ENCODE measurements at regions not wholly inside any gene's neighbourhood (a gene's known extent, or its start where the extent isn't known, plus 50 kb on each side); places are given as distances from the start of the nearest gene placed in this dataset.
A peak's percentile ranks its signal among the peaks of the same experiment; 100 is the strongest.

DNA sequence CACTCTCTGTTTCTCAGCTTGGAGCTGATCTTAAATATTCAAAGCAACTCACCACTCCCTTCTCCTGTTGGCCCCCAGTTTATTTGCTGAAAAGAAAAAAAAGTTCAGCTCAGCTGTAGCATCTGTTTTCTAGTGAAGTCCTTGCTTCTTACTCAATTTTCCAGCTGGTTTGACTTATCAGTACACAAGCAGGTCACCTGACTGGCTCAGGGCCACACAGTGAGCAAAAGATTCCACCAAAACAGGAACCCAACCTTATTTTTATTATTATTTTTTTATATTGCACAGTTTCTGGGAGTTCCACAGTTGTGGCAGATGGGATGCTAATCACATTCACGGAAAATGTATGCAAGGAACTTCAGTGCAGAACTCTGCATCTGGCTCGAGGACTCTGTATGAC is 390.7 kb upstream of the RGMA start:
- intact Hi-C loops (cut with DNase I; ENCODE audit: low total_unique reads) = no loop called here
- no peak for TF ChIP-seq POLR2A (IDR thresholded peaks at IDR 0.05)
- TF ChIP-seq, protein P1, sequence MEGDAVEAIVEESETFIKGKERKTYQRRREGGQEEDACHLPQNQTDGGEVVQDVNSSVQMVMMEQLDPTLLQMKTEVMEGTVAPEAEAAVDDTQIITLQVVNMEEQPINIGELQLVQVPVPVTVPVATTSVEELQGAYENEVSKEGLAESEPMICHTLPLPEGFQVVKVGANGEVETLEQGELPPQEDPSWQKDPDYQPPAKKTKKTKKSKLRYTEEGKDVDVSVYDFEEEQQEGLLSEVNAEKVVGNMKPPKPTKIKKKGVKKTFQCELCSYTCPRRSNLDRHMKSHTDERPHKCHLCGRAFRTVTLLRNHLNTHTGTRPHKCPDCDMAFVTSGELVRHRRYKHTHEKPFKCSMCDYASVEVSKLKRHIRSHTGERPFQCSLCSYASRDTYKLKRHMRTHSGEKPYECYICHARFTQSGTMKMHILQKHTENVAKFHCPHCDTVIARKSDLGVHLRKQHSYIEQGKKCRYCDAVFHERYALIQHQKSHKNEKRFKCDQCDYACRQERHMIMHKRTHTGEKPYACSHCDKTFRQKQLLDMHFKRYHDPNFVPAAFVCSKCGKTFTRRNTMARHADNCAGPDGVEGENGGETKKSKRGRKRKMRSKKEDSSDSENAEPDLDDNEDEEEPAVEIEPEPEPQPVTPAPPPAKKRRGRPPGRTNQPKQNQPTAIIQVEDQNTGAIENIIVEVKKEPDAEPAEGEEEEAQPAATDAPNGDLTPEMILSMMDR (IDR thresholded peaks at IDR 0.05) = no peak
- H3K4me1 ChIP-seq = no peaks in the 10 kb centered on the region
- no peak overlapping the region for H3K4me3 ChIP-seq
- DNase-seq = peak; percentile 75 to 80
- H3K9me3 ChIP-seq = no peaks in the 10 kb centered on the region
- peak overlapping the region in 1 of 2 donors; percentile 55 for H3K27ac ChIP-seq
- H3K27me3 ChIP-seq = no peaks in the 10 kb centered on the region
- H3K36me3 ChIP-seq = no peaks in the 10 kb centered on the region

DNA sequence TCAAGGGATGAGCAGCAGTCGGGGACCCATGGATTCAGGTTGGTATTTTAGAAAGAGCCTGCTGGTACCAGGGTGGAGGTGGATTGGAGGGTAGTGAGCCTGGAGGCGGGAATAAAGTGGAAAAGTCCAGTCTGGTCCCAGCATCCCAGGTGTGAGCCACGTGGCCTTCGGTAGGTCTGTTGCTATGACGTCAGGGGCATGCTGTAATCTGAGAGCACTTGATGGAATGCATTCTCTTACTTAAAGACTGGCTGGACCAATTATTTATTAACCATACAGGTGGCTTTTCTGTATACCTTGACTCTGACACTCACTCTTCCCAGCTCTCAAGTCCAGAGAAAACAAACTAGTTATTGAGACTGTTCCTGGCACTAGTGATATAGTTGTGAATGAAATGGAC is 389.9 kb upstream of the RGMA start:
- DNase-seq = no peak
- intact Hi-C loops (cut with DNase I; ENCODE audit: low total_unique reads) = no loop called here
- Histone ChIP-seq H3K4me3 (no peak overlapping the region), H3K36me3 (no peaks in the 10 kb centered on the region), H3K9me3 (no peaks in the 10 kb centered on the region), H3K27ac (peak overlapping the region in 1 of 2 donors; percentile 23), H3K4me1 (no peaks in the 10 kb centered on the region), H3K27me3 (no peaks in the 10 kb centered on the region)
- no peak for TF ChIP-seq POLR2A (IDR thresholded peaks at IDR 0.05)
- TF ChIP-seq, protein P1 (IDR thresholded peaks at IDR 0.05) = no peak

DNA sequence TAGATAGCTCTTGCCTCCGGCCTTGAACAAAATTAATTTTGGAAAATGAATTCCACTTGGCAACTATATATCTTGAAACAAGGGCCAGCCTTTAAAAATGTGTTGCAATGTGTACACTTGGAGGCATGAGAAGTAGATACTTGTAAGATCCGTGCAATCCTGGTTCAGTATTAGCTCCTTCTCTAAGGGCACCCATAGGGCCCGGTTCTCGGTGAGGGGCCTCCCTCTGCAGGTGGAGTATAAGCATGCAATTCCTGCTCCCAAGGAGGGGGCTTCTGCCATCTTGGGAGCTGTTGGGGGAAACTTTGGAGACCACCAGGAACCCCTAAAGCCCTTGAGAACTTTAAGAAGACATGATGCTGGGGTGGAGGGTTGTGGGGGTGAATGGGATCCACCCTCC is 388.7 kb upstream of the RGMA start:
- H3K27ac ChIP-seq = no peak overlapping the region
- intact Hi-C loops (cut with DNase I; ENCODE audit: low total_unique reads) = no loop called here
- no peaks in the 10 kb centered on the region for H3K9me3 ChIP-seq
- no peak for DNase-seq
- H3K27me3 ChIP-seq = no peaks in the 10 kb centered on the region
- H3K4me1 ChIP-seq = no peaks in the 10 kb centered on the region
- TF ChIP-seq POLR2A (IDR thresholded peaks at IDR 0.05) = no peak
- TF ChIP-seq, protein P1 (IDR thresholded peaks at IDR 0.05) = no peak
- no peaks in the 10 kb centered on the region for H3K36me3 ChIP-seq
- H3K4me3 ChIP-seq = no peak overlapping the region

DNA sequence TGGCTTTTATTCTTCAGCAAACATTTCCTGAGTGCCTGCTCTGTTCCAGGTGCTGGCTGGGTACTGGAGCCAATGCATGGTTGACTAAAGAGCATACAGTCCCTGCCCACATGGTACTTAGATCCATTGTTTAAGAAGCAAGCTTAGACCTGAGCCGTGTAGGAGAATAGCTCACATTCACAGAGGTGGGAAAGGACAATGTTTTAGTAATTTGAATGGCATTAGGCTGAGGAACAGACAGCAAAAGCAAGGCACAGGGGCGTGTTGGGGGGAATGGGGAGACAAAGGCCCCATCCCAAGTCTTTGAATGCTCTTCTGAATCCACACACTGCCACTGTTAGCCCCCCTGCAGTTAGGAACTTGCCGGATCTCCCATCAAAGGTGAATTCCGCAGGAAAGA is 388.2 kb upstream of the RGMA start:
- no peak overlapping the region for H3K27ac ChIP-seq
- no peaks in the 10 kb centered on the region for H3K9me3 ChIP-seq
- H3K36me3 ChIP-seq = no peaks in the 10 kb centered on the region
- no peaks in the 10 kb centered on the region for H3K27me3 ChIP-seq
- H3K4me1 ChIP-seq = no peaks in the 10 kb centered on the region
- TF ChIP-seq POLR2A (IDR thresholded peaks at IDR 0.05) = no peak
- TF ChIP-seq, protein P1 (IDR thresholded peaks at IDR 0.05) = no peak
- intact Hi-C loops (cut with DNase I; ENCODE audit: low total_unique reads) = no loop called here
- H3K4me3 ChIP-seq = no peak overlapping the region
- no peak for DNase-seq

DNA sequence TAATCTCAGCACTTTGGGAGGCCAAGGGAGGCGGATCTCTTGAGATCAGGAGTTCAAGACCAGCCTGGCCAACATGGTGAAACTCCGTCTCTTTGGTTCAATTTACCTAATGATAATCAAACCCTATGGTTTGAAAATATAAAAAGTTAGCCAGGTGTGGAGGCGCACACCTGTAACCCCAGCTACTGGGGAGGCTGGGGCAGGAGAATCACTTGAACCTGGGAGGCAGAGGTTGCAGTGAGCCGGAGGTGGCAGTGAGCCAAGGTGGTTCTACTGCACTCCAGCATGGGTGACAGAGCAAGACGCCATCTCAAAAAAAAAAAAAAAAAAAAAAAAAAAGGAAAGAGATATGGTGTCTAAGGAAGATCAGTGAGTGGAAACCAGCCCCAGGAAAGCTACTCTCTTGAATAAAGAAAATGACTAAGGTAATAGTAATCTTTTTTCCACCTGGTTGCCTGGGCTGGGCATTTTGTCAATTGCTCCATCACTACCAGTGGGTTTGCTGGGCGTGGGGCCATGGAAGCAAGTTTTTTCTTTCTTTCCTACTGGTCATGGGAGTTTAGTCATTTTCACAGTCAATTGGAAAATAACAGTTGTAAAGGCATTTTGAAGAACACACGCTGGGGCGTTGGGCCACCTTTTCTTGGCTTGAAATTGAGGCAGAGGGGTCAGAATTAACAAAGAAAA is 387.6 kb upstream of the RGMA start:
- Histone ChIP-seq H3K4me3 (no peak overlapping the region), H3K36me3 (no peaks in the 10 kb centered on the region), H3K27me3 (no peaks in the 10 kb centered on the region), H3K27ac (no peak overlapping the region), H3K9me3 (no peaks in the 10 kb centered on the region), H3K4me1 (no peaks in the 10 kb centered on the region)
- no peak for DNase-seq
- intact Hi-C loops (cut with DNase I; ENCODE audit: low total_unique reads) = no loop called here
- TF ChIP-seq, protein P1 (IDR thresholded peaks at IDR 0.05) = no peak
- no peak for TF ChIP-seq POLR2A (IDR thresholded peaks at IDR 0.05)

All from uterus (tissue), 3 donors.